ENCODE measurements at regions not wholly inside any gene's neighbourhood (a gene's known extent, or its start where the extent isn't known, plus 50 kb on each side); places are given as distances from the start of the nearest gene placed in this dataset.

DNA sequence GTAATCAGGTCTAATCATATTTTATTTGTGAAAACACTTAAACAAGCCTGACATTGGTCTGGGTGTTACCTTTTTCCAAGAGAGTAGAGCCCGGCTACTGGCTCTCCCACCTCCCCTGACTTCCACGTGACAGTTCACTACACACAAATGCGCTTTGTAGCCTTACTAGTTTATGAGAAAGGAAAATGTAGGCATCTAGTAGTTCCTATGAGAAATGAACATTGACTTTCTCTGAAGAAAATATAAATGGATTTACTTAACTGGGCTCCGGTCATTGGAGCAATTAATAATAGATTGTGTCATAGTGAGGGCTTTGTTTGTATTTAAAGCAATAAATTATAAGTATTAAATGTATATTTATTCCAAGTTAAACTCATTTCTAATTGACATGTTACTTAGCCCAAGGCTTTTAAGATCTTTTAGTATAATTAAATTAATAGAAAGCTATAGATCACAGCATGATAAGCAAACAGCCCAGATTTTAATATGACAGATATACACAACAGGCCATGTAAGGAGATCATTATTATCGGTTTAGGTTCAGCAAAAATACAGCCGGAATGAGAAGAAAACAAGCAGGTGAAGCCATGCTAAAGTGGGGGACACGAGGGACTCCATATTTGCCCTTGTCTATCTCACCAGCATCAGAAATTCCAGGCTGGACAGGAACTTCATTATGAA, 756.5 kb upstream of the ADAMTS16 start (continued):
- no peak for TF ChIP-seq ZNF423 (tag by site-specific recombination; IDR thresholded peaks at IDR 0.05)
- TF ChIP-seq, protein P1, sequence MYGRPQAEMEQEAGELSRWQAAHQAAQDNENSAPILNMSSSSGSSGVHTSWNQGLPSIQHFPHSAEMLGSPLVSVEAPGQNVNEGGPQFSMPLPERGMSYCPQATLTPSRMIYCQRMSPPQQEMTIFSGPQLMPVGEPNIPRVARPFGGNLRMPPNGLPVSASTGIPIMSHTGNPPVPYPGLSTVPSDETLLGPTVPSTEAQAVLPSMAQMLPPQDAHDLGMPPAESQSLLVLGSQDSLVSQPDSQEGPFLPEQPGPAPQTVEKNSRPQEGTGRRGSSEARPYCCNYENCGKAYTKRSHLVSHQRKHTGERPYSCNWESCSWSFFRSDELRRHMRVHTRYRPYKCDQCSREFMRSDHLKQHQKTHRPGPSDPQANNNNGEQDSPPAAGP (tag by site-specific recombination; IDR thresholded peaks at IDR 0.05): no peak
- TF ChIP-seq ZNF366 (tag by site-specific recombination; conservative IDR thresholded peaks at IDR 0.05): no peak
- no peak for TF ChIP-seq ZNF530 (tag by site-specific recombination; IDR thresholded peaks at IDR 0.05; ENCODE audit: low read depth)
- no peak for TF ChIP-seq ZXDB (tag by site-specific recombination; IDR thresholded peaks at IDR 0.05)
- TF ChIP-seq, protein P2, sequence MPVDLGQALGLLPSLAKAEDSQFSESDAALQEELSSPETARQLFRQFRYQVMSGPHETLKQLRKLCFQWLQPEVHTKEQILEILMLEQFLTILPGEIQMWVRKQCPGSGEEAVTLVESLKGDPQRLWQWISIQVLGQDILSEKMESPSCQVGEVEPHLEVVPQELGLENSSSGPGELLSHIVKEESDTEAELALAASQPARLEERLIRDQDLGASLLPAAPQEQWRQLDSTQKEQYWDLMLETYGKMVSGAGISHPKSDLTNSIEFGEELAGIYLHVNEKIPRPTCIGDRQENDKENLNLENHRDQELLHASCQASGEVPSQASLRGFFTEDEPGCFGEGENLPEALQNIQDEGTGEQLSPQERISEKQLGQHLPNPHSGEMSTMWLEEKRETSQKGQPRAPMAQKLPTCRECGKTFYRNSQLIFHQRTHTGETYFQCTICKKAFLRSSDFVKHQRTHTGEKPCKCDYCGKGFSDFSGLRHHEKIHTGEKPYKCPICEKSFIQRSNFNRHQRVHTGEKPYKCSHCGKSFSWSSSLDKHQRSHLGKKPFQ (tag by site-specific recombination; IDR thresholded peaks at IDR 0.05): no peak
- no peak for TF ChIP-seq REPIN1 (tag by site-specific recombination; IDR thresholded peaks at IDR 0.05; ENCODE audit: low read depth)

- TF ChIP-seq HOXA7 (CRISPR knock-in tag; IDR thresholded peaks at IDR 0.05; ENCODE audit: borderline replicate concordance): no peak
- no peak for TF ChIP-seq ZNF324 (tag by site-specific recombination; IDR thresholded peaks at IDR 0.05)
- no peak for TF ChIP-seq ZNF792 (tag by site-specific recombination; IDR thresholded peaks at IDR 0.05)
- TF ChIP-seq ZNF600 (tag by site-specific recombination; IDR thresholded peaks at IDR 0.05): no peak
- no peak for TF ChIP-seq ZNF701 (tag by site-specific recombination; IDR thresholded peaks at IDR 0.05)
- TF ChIP-seq ZFP37 (tag by site-specific recombination; IDR thresholded peaks at IDR 0.05): no peak
- no peak for TF ChIP-seq ZFHX2 (tag by site-specific recombination; conservative IDR thresholded peaks at IDR 0.05)
- no peaks in the 10 kb centered on the region for H3K9me3 ChIP-seq (ENCODE audit: control insufficient read depth, insufficient read depth, low read depth, low read length)
- CTCF ChIA-PET: no interaction called here
- H3K36me3 ChIP-seq (ENCODE audit: control insufficient read depth in 2 of 2, insufficient read depth in 1 of 2, low read length in 2 of 2): no peaks in the 10 kb centered on the region
- no peak overlapping the region for H3K27ac ChIP-seq (ENCODE audit: extremely low read depth, low read depth, low read length)
- H3K4me3 ChIP-seq (ENCODE audit: low read depth, low read length): no peak overlapping the region
- H3K4me1 ChIP-seq (ENCODE audit: control insufficient read depth, insufficient read depth, low read length): no peaks in the 10 kb centered on the region
- POLR2A ChIA-PET: no interaction called here
Measured at GRCh38 chr5:4384649-4385048, 755.5 kb upstream of the ADAMTS16 start.

- no peak for TF ChIP-seq ZNF707 (tag by site-specific recombination; IDR thresholded peaks at IDR 0.05)
- TF ChIP-seq ZNF768 (tag by site-specific recombination; IDR thresholded peaks at IDR 0.05): no peak
- TF ChIP-seq ZNF776 (tag by site-specific recombination; IDR thresholded peaks at IDR 0.05; ENCODE audit: borderline replicate concordance): no peak
- TF ChIP-seq MEIS1 (CRISPR knock-in tag; IDR thresholded peaks at IDR 0.05; ENCODE audit: borderline replicate concordance): no peak
- TF ChIP-seq KLF7 (tag by site-specific recombination; IDR thresholded peaks at IDR 0.05; ENCODE audit: borderline replicate concordance): no peak
- TF ChIP-seq ZNF132 (tag by site-specific recombination; IDR thresholded peaks at IDR 0.05; ENCODE audit: borderline replicate concordance): no peak
- POLR2A ChIA-PET: no interaction called here
- CTCF ChIA-PET: no interaction called here
Measured at GRCh38 chr5:4386152-4386551, 754.0 kb upstream of the ADAMTS16 start.

GRCh38 chr5:4387290-4387689, 752.8 kb upstream of the ADAMTS16 start:
- no peaks in the 10 kb centered on the region for H3K4me1 ChIP-seq (ENCODE audit: control insufficient read depth, insufficient read depth, low read length)
- ChIA-PET CTCF (no interaction called here), POLR2A (no interaction called here)
- no peak overlapping the region for H3K4me3 ChIP-seq (ENCODE audit: low read depth, low read length)
- no peak overlapping the region for H3K27ac ChIP-seq (ENCODE audit: extremely low read depth, low read depth, low read length)
- H3K36me3 ChIP-seq (ENCODE audit: control insufficient read depth in 2 of 2, insufficient read depth in 1 of 2, low read length in 2 of 2): no peaks in the 10 kb centered on the region
- H3K9me3 ChIP-seq (ENCODE audit: control insufficient read depth, insufficient read depth, low read depth, low read length): no peaks in the 10 kb centered on the region
- TF ChIP-seq, protein P3, sequence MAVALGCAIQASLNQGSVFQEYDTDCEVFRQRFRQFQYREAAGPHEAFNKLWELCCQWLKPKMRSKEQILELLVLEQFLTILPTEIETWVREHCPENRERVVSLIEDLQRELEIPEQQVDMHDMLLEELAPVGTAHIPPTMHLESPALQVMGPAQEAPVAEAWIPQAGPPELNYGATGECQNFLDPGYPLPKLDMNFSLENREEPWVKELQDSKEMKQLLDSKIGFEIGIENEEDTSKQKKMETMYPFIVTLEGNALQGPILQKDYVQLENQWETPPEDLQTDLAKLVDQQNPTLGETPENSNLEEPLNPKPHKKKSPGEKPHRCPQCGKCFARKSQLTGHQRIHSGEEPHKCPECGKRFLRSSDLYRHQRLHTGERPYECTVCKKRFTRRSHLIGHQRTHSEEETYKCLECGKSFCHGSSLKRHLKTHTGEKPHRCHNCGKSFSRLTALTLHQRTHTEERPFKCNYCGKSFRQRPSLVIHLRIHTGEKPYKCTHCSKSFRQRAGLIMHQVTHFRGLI (tag by site-specific recombination; IDR thresholded peaks at IDR 0.05): no peak
- TF ChIP-seq ZNF670 (tag by site-specific recombination; IDR thresholded peaks at IDR 0.05; ENCODE audit: low read depth) (no peak), ZNF549 (tag by site-specific recombination; IDR thresholded peaks at IDR 0.05) (no peak), ZNF626 (tag by site-specific recombination; IDR thresholded peaks at IDR 0.05) (no peak)

More at GRCh38 chr5:4386152-4386551, 754.0 kb upstream of the ADAMTS16 start:
- Histone ChIP-seq H3K36me3 (ENCODE audit: control insufficient read depth in 2 of 2, insufficient read depth in 1 of 2, low read length in 2 of 2) (no peaks in the 10 kb centered on the region), H3K9me3 (ENCODE audit: control insufficient read depth, insufficient read depth, low read depth, low read length) (no peaks in the 10 kb centered on the region), H3K27ac (ENCODE audit: extremely low read depth, low read depth, low read length) (no peak overlapping the region), H3K4me1 (ENCODE audit: control insufficient read depth, insufficient read depth, low read length) (no peaks in the 10 kb centered on the region), H3K4me3 (ENCODE audit: low read depth, low read length) (no peak overlapping the region)
